ENCODE measurements at regions not wholly inside any gene's neighbourhood (a gene's known extent, or its start where the extent isn't known, plus 50 kb on each side); places are given as distances from the start of the nearest gene placed in this dataset.

- Mint-ChIP-seq H3K4me3 (ENCODE audit: unreplicated experiment) (no peak overlapping the region), H3K36me3 (ENCODE audit: low read depth) (no peaks in the 10 kb centered on the region), H3K27me3 (ENCODE audit: low read depth) (no peaks in the 10 kb centered on the region), H3K27ac (ENCODE audit: unreplicated experiment) (no peak overlapping the region), H3K4me1 (ENCODE audit: low read depth) (peaks cover 17% of the 10 kb centered on the region), H3K9me3 (ENCODE audit: low read depth) (no peaks in the 10 kb centered on the region)
- no peak for TF ChIP-seq CTCF (IDR thresholded peaks at IDR 0.05)
- no peak for DNase-seq (ENCODE audit: low spot score)
These were observed 278.5 kb downstream of the TMEM167A start for GRCh38 chr5:82798676-82799075.

- Mint-ChIP-seq H3K4me3 (ENCODE audit: unreplicated experiment) (no peak overlapping the region), H3K36me3 (ENCODE audit: low read depth) (no peaks in the 10 kb centered on the region), H3K27ac (ENCODE audit: unreplicated experiment) (no peak overlapping the region), H3K9me3 (ENCODE audit: low read depth) (no peaks in the 10 kb centered on the region), H3K4me1 (ENCODE audit: low read depth) (peaks cover 17% of the 10 kb centered on the region), H3K27me3 (ENCODE audit: low read depth) (no peaks in the 10 kb centered on the region)
- TF ChIP-seq CTCF (IDR thresholded peaks at IDR 0.05): no peak
- DNase-seq (ENCODE audit: low spot score): no peak
These were observed 280.4 kb downstream of the TMEM167A start for GRCh38 chr5:82796643-82797416.

- no peaks in the 10 kb centered on the region for H3K36me3 Mint-ChIP-seq (ENCODE audit: low read depth)
- TF ChIP-seq CTCF (IDR thresholded peaks at IDR 0.05): no peak
- DNase-seq (ENCODE audit: low spot score): no peak
- H3K4me3 Mint-ChIP-seq (ENCODE audit: unreplicated experiment): no peak overlapping the region
- no peaks in the 10 kb centered on the region for H3K27me3 Mint-ChIP-seq (ENCODE audit: low read depth)
- H3K27ac Mint-ChIP-seq (ENCODE audit: unreplicated experiment): no peak overlapping the region
- peaks cover 6% of the 10 kb centered on the region for H3K9me3 Mint-ChIP-seq (ENCODE audit: low read depth)
- H3K4me1 Mint-ChIP-seq (ENCODE audit: low read depth): peaks cover 13% of the 10 kb centered on the region
These were observed 282.3 kb downstream of the TMEM167A start for GRCh38 chr5:82794876-82795275.

- Mint-ChIP-seq H3K27me3 (ENCODE audit: low read depth) (no peaks in the 10 kb centered on the region), H3K27ac (ENCODE audit: unreplicated experiment) (no peak overlapping the region), H3K4me1 (ENCODE audit: low read depth) (peaks cover 5% of the 10 kb centered on the region), H3K9me3 (ENCODE audit: low read depth) (peaks cover 6% of the 10 kb centered on the region), H3K4me3 (ENCODE audit: unreplicated experiment) (no peak overlapping the region), H3K36me3 (ENCODE audit: low read depth) (no peaks in the 10 kb centered on the region)
- peak; percentile 79 for TF ChIP-seq CTCF (IDR thresholded peaks at IDR 0.05)
- no peak for DNase-seq (ENCODE audit: low spot score)
These were observed 283.3 kb downstream of the TMEM167A start for GRCh38 chr5:82793808-82794419.

GRCh38 chr5:82792096-82792495 lies 285.1 kb downstream of the TMEM167A start:
- Mint-ChIP-seq H3K9me3 (ENCODE audit: low read depth) (peaks cover 6% of the 10 kb centered on the region), H3K27ac (ENCODE audit: unreplicated experiment) (no peak overlapping the region), H3K4me3 (ENCODE audit: unreplicated experiment) (no peak overlapping the region), H3K27me3 (ENCODE audit: low read depth) (no peaks in the 10 kb centered on the region), H3K4me1 (ENCODE audit: low read depth) (no peaks in the 10 kb centered on the region), H3K36me3 (ENCODE audit: low read depth) (no peaks in the 10 kb centered on the region)
- no peak for TF ChIP-seq CTCF (IDR thresholded peaks at IDR 0.05)
- no peak for DNase-seq (ENCODE audit: low spot score)

Measured in chondrocyte (in vitro differentiated cells).